ENCODE measurements at regions not wholly inside any gene's neighbourhood (a gene's known extent, or its start where the extent isn't known, plus 50 kb on each side); places are given as distances from the start of the nearest gene placed in this dataset.
"Not testable (repeated sequence)": the region's sequence is repeated elsewhere in the genome, so short reads cannot be mapped to it uniquely, and the experiment has no call there.

DNA sequence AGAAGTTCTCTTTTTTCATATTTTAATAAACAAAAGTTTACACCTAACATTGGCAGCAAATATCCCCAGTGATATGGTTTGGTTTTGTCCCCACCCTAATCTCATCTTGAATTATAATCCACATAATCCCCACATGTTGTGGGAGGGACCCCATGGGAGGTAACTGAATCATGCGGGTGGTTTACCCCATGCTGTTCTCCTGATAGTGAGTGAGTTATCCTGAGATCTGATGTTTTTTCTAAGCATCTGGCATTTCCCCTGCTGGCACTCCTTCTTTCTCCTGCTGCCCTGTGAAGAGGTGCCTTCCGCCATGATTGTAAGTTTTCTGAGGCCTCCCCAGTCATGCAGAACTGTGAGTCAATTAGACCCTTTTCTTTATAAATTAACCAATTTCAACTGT lies 214.7 kb downstream of the SLITRK1 start:
- H3K9me3 ChIP-seq (ENCODE audit: low read length) = no peaks in the 10 kb centered on the region
- no peak overlapping the region for H3K9ac ChIP-seq (ENCODE audit: low read length)
- no peak overlapping the region for H3K4me3 ChIP-seq (ENCODE audit: low read depth in 1 of 2, low read length in 2 of 2)
- no peaks in the 10 kb centered on the region for H3K27me3 ChIP-seq (ENCODE audit: control insufficient read depth in 1 of 2, insufficient read depth in 2 of 2, low read length in 2 of 2)
- no peak overlapping the region for H3K27ac ChIP-seq (ENCODE audit: low read depth, low read length)
- H3K4me1 ChIP-seq (ENCODE audit: insufficient read depth, low read length) = no peaks in the 10 kb centered on the region
- no peaks in the 10 kb centered on the region for H3K36me3 ChIP-seq (ENCODE audit: insufficient read depth, low read length)

DNA sequence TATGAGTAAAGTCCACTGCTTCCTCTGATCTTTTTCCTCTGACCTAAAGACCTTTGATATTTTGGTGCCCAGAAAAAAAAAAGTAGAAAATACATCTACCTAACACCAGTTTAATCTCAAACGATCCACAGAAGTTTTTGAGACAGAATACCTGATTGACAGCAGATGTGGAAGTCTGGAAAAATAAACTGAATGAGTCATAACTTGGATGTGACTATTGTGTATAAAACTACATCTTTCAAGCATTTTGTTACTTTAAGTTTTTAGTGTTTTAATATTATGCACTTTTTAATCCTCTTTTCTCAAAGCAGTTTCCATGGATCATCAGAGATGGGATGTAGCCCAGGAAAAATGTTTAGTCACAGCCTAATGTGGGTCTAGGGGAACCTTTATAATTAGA lies 216.1 kb downstream of the SLITRK1 start:
- Histone ChIP-seq H3K9ac (ENCODE audit: low read length) (no peak overlapping the region), H3K4me1 (ENCODE audit: insufficient read depth, low read length) (no peaks in the 10 kb centered on the region), H3K27ac (ENCODE audit: low read depth, low read length) (no peak overlapping the region), H3K36me3 (ENCODE audit: insufficient read depth, low read length) (no peaks in the 10 kb centered on the region), H3K9me3 (ENCODE audit: low read length) (no peaks in the 10 kb centered on the region), H3K4me3 (ENCODE audit: low read depth in 1 of 2, low read length in 2 of 2) (no peak overlapping the region), H3K27me3 (ENCODE audit: control insufficient read depth in 1 of 2, insufficient read depth in 2 of 2, low read length in 2 of 2) (no peaks in the 10 kb centered on the region)

DNA sequence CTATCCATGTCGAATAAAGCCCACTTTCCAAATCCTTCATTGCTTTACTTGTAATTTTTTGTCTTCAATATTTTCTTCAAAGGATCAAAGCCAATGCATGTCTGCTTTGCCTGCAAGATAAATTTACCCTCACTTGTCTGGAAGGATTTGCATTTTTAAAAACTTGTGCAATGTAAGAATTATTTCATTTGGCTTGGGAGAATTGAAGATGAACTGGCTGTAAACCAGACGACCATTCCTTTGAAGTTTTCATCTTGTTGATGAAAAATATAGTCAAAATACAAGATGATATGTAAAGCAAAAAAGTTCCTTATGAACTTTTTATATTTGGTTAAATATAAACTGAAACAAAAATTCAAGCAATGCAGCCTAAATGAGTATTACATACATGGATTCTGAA lies 225.0 kb downstream of the SLITRK1 start:
- Histone ChIP-seq H3K4me3 (ENCODE audit: low read depth in 1 of 2, low read length in 2 of 2) (no peak overlapping the region), H3K36me3 (ENCODE audit: insufficient read depth, low read length) (no peaks in the 10 kb centered on the region), H3K4me1 (ENCODE audit: insufficient read depth, low read length) (no peaks in the 10 kb centered on the region), H3K9me3 (ENCODE audit: low read length) (no peaks in the 10 kb centered on the region), H3K9ac (ENCODE audit: low read length) (no peak overlapping the region), H3K27ac (ENCODE audit: low read depth, low read length) (no peak overlapping the region), H3K27me3 (ENCODE audit: control insufficient read depth in 1 of 2, insufficient read depth in 2 of 2, low read length in 2 of 2) (no peaks in the 10 kb centered on the region)

DNA sequence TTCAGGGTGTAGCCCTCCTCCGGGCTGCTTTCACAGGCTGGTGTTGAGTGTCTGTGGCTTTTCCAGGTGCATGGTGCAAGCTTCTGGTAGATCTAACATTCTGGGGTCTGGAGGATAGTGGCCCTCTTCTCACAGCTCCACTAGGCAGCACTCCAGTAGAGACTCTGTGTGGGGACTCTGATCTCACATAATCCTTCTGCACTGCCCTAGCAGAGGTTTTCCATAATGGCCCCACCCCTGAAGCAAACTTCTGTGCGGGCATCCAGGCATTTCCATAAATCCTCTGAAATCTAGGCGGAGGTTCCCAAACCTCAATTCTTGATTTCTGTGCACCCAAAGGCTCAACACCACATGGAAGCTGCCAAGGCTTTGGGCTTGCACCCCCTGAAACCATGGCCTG lies 239.7 kb downstream of the SLITRK1 start:
- H3K9me3 ChIP-seq (ENCODE audit: low read length); H3K4me3 ChIP-seq (ENCODE audit: low read depth in 1 of 2, low read length in 2 of 2); H3K27ac ChIP-seq (ENCODE audit: low read depth, low read length); H3K9ac ChIP-seq (ENCODE audit: low read length); H3K4me1 ChIP-seq (ENCODE audit: insufficient read depth, low read length); H3K27me3 ChIP-seq (ENCODE audit: control insufficient read depth in 1 of 2, insufficient read depth in 2 of 2, low read length in 2 of 2); H3K36me3 ChIP-seq (ENCODE audit: insufficient read depth, low read length): not testable (repeated sequence)

DNA sequence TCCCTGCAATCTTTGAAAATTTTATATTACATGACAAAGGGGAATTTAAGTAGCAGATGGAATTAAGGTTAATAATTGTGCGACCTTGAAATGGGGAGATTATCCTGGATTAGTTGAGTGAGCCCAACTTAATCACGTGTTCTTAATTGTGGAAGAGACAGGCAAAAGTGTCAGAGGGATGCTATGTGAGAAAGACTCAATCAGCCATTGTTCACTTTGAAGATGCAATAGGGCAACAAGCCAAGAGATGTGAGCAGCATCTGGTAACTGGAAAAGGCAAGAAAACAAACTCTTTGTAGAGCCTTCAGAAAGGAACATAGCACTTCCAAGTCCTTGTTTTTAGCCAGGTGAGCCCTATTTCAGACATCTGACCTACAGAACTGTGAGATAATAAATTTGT lies 247.7 kb downstream of the SLITRK1 start:
- Histone ChIP-seq H3K4me3 (ENCODE audit: low read depth in 1 of 2, low read length in 2 of 2) (no peak overlapping the region), H3K27ac (ENCODE audit: low read depth, low read length) (no peak overlapping the region), H3K27me3 (ENCODE audit: control insufficient read depth in 1 of 2, insufficient read depth in 2 of 2, low read length in 2 of 2) (no peaks in the 10 kb centered on the region), H3K4me1 (ENCODE audit: insufficient read depth, low read length) (no peaks in the 10 kb centered on the region), H3K9ac (ENCODE audit: low read length) (no peak overlapping the region), H3K36me3 (ENCODE audit: insufficient read depth, low read length) (no peaks in the 10 kb centered on the region), H3K9me3 (ENCODE audit: low read length) (no peaks in the 10 kb centered on the region)

DNA sequence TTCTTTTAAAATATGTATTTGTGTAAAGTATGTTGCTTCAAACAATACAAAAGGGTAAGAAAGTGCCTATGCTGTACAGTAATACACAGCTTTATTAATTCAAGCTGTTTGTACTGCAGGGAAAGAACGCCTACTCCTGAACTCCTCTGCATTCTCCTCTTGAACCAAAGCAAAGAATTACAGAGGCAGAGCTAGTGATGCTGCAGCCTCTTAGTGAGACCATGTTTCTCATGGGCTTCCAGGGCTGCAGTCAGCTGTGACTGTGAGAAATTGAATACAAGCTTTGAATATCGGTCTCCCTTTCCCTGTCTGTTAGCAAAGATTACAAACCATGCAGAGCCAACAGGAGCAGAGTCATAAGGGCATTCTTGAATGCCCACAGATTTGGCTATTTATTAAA lies 248.5 kb downstream of the SLITRK1 start:
- H3K27me3 ChIP-seq (ENCODE audit: control insufficient read depth in 1 of 2, insufficient read depth in 2 of 2, low read length in 2 of 2) = no peaks in the 10 kb centered on the region
- H3K4me1 ChIP-seq (ENCODE audit: insufficient read depth, low read length) = no peaks in the 10 kb centered on the region
- H3K4me3 ChIP-seq (ENCODE audit: low read depth in 1 of 2, low read length in 2 of 2) = no peak overlapping the region
- H3K9ac ChIP-seq (ENCODE audit: low read length) = no peak overlapping the region
- no peaks in the 10 kb centered on the region for H3K9me3 ChIP-seq (ENCODE audit: low read length)
- H3K27ac ChIP-seq (ENCODE audit: low read depth, low read length) = no peak overlapping the region
- H3K36me3 ChIP-seq (ENCODE audit: insufficient read depth, low read length) = no peaks in the 10 kb centered on the region

DNA sequence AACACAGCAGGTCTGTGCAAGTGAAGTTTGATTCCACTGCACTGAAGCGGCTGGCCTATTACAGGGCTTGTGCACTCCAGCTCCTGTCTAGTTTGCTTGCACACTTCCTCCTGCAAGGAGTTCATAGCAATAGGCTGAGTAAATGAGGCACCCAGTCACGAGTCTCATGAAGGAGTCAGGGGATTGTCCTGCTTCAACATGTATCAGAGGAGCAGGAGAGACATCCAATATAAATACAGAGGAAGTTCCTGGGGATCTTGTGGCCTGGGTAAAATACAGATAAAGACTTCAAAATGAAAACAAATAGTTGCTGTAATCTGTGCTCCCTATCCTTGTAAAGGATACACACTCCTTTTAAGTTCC lies 259.9 kb downstream of the SLITRK1 start:
- Histone ChIP-seq H3K4me1 (ENCODE audit: insufficient read depth, low read length) (no peaks in the 10 kb centered on the region), H3K36me3 (ENCODE audit: insufficient read depth, low read length) (no peaks in the 10 kb centered on the region), H3K9me3 (ENCODE audit: low read length) (no peaks in the 10 kb centered on the region), H3K27me3 (ENCODE audit: control insufficient read depth in 1 of 2, insufficient read depth in 2 of 2, low read length in 2 of 2) (no peaks in the 10 kb centered on the region), H3K27ac (ENCODE audit: low read depth, low read length) (no peak overlapping the region), H3K9ac (ENCODE audit: low read length) (no peak overlapping the region), H3K4me3 (ENCODE audit: low read depth in 1 of 2, low read length in 2 of 2) (no peak overlapping the region)

DNA sequence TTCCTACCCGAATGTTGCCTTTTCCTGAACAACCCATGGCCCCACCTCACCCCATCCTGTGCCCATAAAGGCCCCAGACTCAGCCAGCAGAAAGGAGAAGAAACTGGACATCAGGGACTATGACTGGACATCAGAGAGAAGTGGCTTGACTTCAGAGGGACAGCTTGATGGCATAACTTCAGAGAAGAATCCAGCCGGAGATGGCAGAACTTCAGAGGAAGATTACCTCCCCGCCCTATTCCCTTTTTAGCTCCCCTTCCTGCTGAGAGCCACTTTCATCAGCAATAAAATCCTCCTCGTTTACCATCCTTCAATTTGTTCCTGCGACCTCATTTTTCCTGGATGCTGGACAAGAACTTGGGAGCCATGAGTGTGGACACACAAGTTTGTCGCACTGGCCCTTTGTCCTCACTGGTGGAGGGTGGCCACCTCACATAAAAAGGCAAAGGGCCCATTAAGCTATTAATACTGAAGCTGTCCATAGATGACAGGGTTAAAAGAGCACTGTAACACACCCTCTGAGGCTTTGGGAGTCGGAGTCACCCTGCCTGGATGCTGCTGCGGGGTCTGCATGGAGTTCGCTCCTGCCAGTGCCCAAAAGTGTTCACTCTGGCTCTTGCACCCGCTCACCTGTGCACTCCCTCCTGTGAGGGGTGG lies 260.4 kb downstream of the SLITRK1 start:
- Histone ChIP-seq H3K36me3 (ENCODE audit: insufficient read depth, low read length) (no peaks in the 10 kb centered on the region), H3K9ac (ENCODE audit: low read length) (no peak overlapping the region), H3K4me1 (ENCODE audit: insufficient read depth, low read length) (no peaks in the 10 kb centered on the region), H3K4me3 (ENCODE audit: low read depth in 1 of 2, low read length in 2 of 2) (no peak overlapping the region), H3K27ac (ENCODE audit: low read depth, low read length) (no peak overlapping the region), H3K27me3 (ENCODE audit: control insufficient read depth in 1 of 2, insufficient read depth in 2 of 2, low read length in 2 of 2) (no peaks in the 10 kb centered on the region), H3K9me3 (ENCODE audit: low read length) (no peaks in the 10 kb centered on the region)

DNA sequence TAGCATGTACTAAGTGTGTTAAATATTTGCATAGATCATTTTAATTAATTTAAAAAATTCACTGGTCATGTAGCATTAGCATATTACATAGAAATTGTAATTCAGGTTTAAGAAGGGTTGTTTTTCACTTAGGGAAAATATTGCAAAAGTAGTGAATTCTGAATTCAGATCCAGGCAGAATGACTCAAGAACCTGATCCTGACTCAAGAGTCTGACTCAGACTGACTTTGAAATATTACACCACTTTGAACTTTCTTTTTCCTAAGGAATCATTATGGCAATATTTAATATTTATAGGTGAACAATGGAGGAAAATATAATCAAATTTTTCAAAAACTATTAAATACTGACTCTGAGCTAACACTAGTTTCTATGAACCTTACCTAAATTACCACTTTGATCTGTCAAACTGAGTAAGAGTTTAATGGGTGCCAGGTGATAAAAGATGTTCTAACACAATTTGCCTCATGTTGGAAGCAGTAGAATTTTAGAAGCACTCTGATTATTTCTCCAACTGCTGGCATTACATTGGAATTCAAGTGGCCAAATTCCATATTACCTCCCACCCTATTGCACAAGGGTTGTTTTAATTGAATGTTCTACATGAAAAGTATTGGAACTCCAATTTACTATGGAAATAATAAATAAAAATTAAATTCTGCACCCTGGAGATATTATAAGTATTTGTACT lies 261.6 kb downstream of the SLITRK1 start:
- Histone ChIP-seq H3K9ac (ENCODE audit: low read length) (no peak overlapping the region), H3K27ac (ENCODE audit: low read depth, low read length) (no peak overlapping the region), H3K4me3 (ENCODE audit: low read depth in 1 of 2, low read length in 2 of 2) (no peak overlapping the region), H3K36me3 (ENCODE audit: insufficient read depth, low read length) (no peaks in the 10 kb centered on the region), H3K4me1 (ENCODE audit: insufficient read depth, low read length) (no peaks in the 10 kb centered on the region), H3K27me3 (ENCODE audit: control insufficient read depth in 1 of 2, insufficient read depth in 2 of 2, low read length in 2 of 2) (no peaks in the 10 kb centered on the region), H3K9me3 (ENCODE audit: low read length) (no peaks in the 10 kb centered on the region)

DNA sequence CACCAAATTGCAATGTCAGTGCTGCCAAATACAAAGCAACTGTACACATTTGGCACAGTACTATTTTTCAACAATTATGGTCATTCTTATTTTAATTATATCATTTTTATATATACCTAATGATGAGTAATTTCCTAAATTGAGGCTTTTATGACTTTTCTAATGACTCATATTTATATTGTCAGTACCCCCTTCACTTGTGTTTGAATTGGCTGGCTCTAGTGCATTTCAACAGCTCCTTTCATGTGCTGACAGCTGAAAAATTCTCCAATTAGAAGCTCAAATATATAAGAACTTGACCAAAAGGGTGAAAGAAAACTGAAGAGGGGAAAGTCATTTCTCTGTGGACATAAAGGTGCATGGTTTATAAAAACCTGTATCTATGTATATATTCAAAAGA lies 263.3 kb downstream of the SLITRK1 start:
- Histone ChIP-seq H3K4me3 (ENCODE audit: low read depth in 1 of 2, low read length in 2 of 2) (no peak overlapping the region), H3K9me3 (ENCODE audit: low read length) (no peaks in the 10 kb centered on the region)

DNA sequence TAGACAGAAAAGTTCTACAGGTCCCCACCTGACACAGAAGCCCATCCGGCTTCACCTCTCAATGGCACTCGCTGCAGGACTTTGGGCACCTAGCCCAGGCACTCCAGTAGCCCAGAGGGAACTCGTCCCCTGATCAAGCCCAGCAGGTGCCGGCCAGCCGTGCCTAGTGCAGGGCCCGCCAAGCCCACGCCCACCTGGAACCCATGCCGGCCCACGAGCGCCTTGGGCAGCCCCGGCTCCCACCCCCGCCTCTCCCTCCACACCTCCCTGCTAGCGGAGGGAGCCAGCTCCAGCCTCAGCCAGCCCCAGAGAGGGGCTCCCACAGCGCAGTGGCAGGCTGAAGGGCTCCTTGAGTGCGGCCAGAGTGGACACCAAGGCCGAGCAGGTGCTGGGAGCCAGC lies 268.8 kb downstream of the SLITRK1 start:
- no peaks in the 10 kb centered on the region for H3K4me1 ChIP-seq (ENCODE audit: insufficient read depth, low read length)
- no peaks in the 10 kb centered on the region for H3K9me3 ChIP-seq (ENCODE audit: low read length)
- no peaks in the 10 kb centered on the region for H3K27me3 ChIP-seq (ENCODE audit: control insufficient read depth in 1 of 2, insufficient read depth in 2 of 2, low read length in 2 of 2)
- no peaks in the 10 kb centered on the region for H3K36me3 ChIP-seq (ENCODE audit: insufficient read depth, low read length)
- H3K4me3 ChIP-seq (ENCODE audit: low read depth in 1 of 2, low read length in 2 of 2) = no peak overlapping the region
- H3K27ac ChIP-seq (ENCODE audit: low read depth, low read length) = no peak overlapping the region
- no peak overlapping the region for H3K9ac ChIP-seq (ENCODE audit: low read length)

More for the DNA sequence above, 263.3 kb downstream of the SLITRK1 start:
- H3K36me3 ChIP-seq (ENCODE audit: insufficient read depth, low read length) = no peaks in the 10 kb centered on the region
- H3K4me1 ChIP-seq (ENCODE audit: insufficient read depth, low read length) = no peaks in the 10 kb centered on the region
- H3K27ac ChIP-seq (ENCODE audit: low read depth, low read length) = no peak overlapping the region
- H3K27me3 ChIP-seq (ENCODE audit: control insufficient read depth in 1 of 2, insufficient read depth in 2 of 2, low read length in 2 of 2) = no peaks in the 10 kb centered on the region
- no peak overlapping the region for H3K9ac ChIP-seq (ENCODE audit: low read length)

DNA sequence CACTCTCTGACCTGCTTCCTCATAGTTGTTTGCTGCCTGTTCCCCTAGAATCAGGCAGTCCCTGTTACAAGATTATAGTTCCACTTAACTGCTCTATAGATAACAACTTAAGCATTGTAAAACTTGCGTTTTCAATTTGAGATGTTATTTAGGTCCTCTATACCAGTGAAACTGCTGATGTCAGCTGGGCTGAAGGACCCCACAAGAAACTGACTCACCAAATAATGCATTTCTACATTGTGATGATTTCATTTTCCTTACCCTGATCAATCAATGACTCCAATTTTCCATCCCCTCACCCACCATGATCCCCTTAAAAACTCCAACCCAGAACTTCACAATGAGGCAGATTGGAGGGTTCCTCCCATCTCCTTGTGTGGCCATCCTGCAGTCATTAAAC lies 280.7 kb downstream of the SLITRK1 start:
- H3K9me3 ChIP-seq (ENCODE audit: low read length) = no peaks in the 10 kb centered on the region
- H3K9ac ChIP-seq (ENCODE audit: low read length) = no peak overlapping the region
- H3K27me3 ChIP-seq (ENCODE audit: control insufficient read depth in 1 of 2, insufficient read depth in 2 of 2, low read length in 2 of 2) = no peaks in the 10 kb centered on the region
- H3K27ac ChIP-seq (ENCODE audit: low read depth, low read length) = no peak overlapping the region
- H3K36me3 ChIP-seq (ENCODE audit: insufficient read depth, low read length) = no peaks in the 10 kb centered on the region
- no peaks in the 10 kb centered on the region for H3K4me1 ChIP-seq (ENCODE audit: insufficient read depth, low read length)
- no peak overlapping the region for H3K4me3 ChIP-seq (ENCODE audit: low read depth in 1 of 2, low read length in 2 of 2)

All from muscle layer of colon (tissue), 2 donors.